H9 (cell line): ENCODE measurements at regions not wholly inside any gene's neighbourhood (a gene's known extent, or its start where the extent isn't known, plus 50 kb on each side); places are given as distances from the start of the nearest gene placed in this dataset.

Experiments used
- DNase-seq: peaks from one replicate; pipeline ENCODE4 v3.0.0-alpha.2; 2017
- H2AFZ ChIP-seq: one replicate; pipeline ENCODE4 v1.6.1; 2013; ENCODE audit warnings: mild to moderate bottlenecking, low read length, control low read depth, moderate library complexity
- H2AK5ac ChIP-seq: 2 replicates; pipeline ENCODE4 v1.6.1; 2013; ENCODE audit warnings: low read length, control low read depth, mixed read lengths; ENCODE audit not compliant: insufficient read length
- H2BK120ac ChIP-seq: one replicate; pipeline ENCODE4 v1.6.1; 2013; ENCODE audit warnings: low read depth, mild to moderate bottlenecking, low read length, control low read depth, inconsistent platforms; ENCODE audit not compliant: poor library complexity, severe bottlenecking
- H2BK12ac ChIP-seq: 2 replicates; pipeline ENCODE4 v1.6.1; 2013; ENCODE audit warnings: low read length, control low read depth, mixed read lengths, low read depth; ENCODE audit not compliant: insufficient read length
- H2BK15ac ChIP-seq: 2 replicates; pipeline ENCODE4 v1.6.1; 2013; ENCODE audit warnings: low read depth, low read length, control low read depth
- H2BK20ac ChIP-seq: one replicate; pipeline ENCODE4 v1.6.1; 2013; ENCODE audit warnings: low read depth, mild to moderate bottlenecking, low read length, control low read depth, inconsistent platforms; ENCODE audit not compliant: poor library complexity, severe bottlenecking
- H2BK5ac ChIP-seq: 2 replicates; pipeline ENCODE4 v1.6.1; 2013; ENCODE audit warnings: low read length, control low read depth, mixed read lengths; ENCODE audit not compliant: insufficient read length
- H3K14ac ChIP-seq: 2 replicates; pipeline ENCODE4 v1.6.1; 2013; ENCODE audit warnings: low read length, control low read depth; ENCODE audit not compliant: insufficient read depth
- H3K18ac ChIP-seq: 2 replicates; pipeline ENCODE4 v1.6.1; 2013; ENCODE audit warnings: low read depth, mild to moderate bottlenecking, mixed read lengths, low read length, control low read depth; ENCODE audit not compliant: insufficient read length
- H3K23ac ChIP-seq: 2 replicates; pipeline ENCODE4 v1.6.1; 2013; ENCODE audit warnings: low read length, control low read depth, mixed read lengths, low read depth; ENCODE audit not compliant: insufficient read length
- H3K23me2 ChIP-seq: 2 replicates; pipeline ENCODE4 v1.6.1; 2013; ENCODE audit warnings: low read depth, mild to moderate bottlenecking, mixed read lengths, low read length, control low read depth; ENCODE audit not compliant: insufficient read length, poor library complexity, severe bottlenecking
- H3K27ac ChIP-seq: 2 replicates; pipeline ENCODE4 v1.5.1; 2013; ENCODE audit warnings: low read length, control low read depth, mixed read lengths, low read depth; ENCODE audit not compliant: insufficient read length
- H3K27me3 ChIP-seq: 2 replicates; pipeline ENCODE4 v1.6.1; 2013; ENCODE audit warnings: low read length, control low read depth, inconsistent platforms; ENCODE audit not compliant: insufficient read depth
- H3K4ac ChIP-seq: 2 replicates; pipeline ENCODE4 v1.6.1; 2013; ENCODE audit warnings: low read depth, mild to moderate bottlenecking, control low read depth, inconsistent platforms, low read length, moderate library complexity
- H3K4me1 ChIP-seq: 2 replicates; pipeline ENCODE4 v1.6.1; 2013; ENCODE audit warnings: low read length, control low read depth, inconsistent platforms; ENCODE audit not compliant: insufficient read depth
- H3K4me2 ChIP-seq: 2 replicates; pipeline ENCODE4 v1.6.1; 2013; ENCODE audit warnings: low read length, control low read depth, mixed read lengths; ENCODE audit not compliant: insufficient read length, insufficient read depth
- H3K56ac ChIP-seq: 2 replicates; pipeline ENCODE4 v1.6.1; 2013; ENCODE audit warnings: low read depth, mild to moderate bottlenecking, mixed read lengths, low read length, control low read depth; ENCODE audit not compliant: insufficient read length
- H3K79me1 ChIP-seq: 2 replicates; pipeline ENCODE4 v1.6.1; 2013; ENCODE audit warnings: low read depth, mild to moderate bottlenecking, moderate library complexity, low read length, control low read depth, inconsistent platforms; ENCODE audit not compliant: insufficient read depth, poor library complexity, severe bottlenecking
- H3K79me2 ChIP-seq: 2 replicates; pipeline ENCODE4 v1.6.1; 2013; ENCODE audit warnings: low read length, control low read depth, inconsistent platforms; ENCODE audit not compliant: insufficient read depth
- H3K9ac ChIP-seq: 2 replicates; pipeline ENCODE4 v1.6.1; 2013; ENCODE audit warnings: low read length, control low read depth, mixed read lengths; ENCODE audit not compliant: insufficient read length; ENCODE audit errors: extremely low read depth
- H3K9me3 ChIP-seq: one replicate; pipeline ENCODE4 v1.6.1; 2013; ENCODE audit warnings: low read depth, low read length, inconsistent platforms; ENCODE audit not compliant: control insufficient read depth
- H3T11ph ChIP-seq: one replicate; pipeline ENCODE4 v1.6.1; 2013; ENCODE audit warnings: mild to moderate bottlenecking, low read length, control low read depth, inconsistent platforms
- H4K20me1 ChIP-seq: one replicate; pipeline ENCODE4 v1.6.1; 2013; ENCODE audit not compliant: control insufficient read depth, insufficient read length, insufficient read depth
- H4K5ac ChIP-seq: 2 replicates; pipeline ENCODE4 v1.6.1; 2013; ENCODE audit warnings: low read depth, mild to moderate bottlenecking, mixed read lengths, low read length, control low read depth; ENCODE audit not compliant: insufficient read length
- H4K8ac ChIP-seq: replicated peaks from 2 replicates; pipeline ENCODE4 v1.6.1; 2013; ENCODE audit warnings: low read length, control low read depth, mixed read lengths, low read depth; ENCODE audit not compliant: insufficient read length
- H4K91ac ChIP-seq: 2 replicates; pipeline ENCODE4 v1.6.1; 2013; ENCODE audit warnings: low read depth, mild to moderate bottlenecking, moderate library complexity, mixed read lengths, low read length, control low read depth; ENCODE audit not compliant: insufficient read length
- H3K27ac Mint-ChIP-seq, 3 experiments: 2 replicates in 2 of 3; 3 replicates in 1 of 3; pipeline ENCODE4 v1.8.0; 2020 to 2021; ENCODE audit warnings: mixed read lengths in 3 of 3, mild to moderate bottlenecking in 1 of 3, moderate library complexity in 1 of 3
- H3K27me3 Mint-ChIP-seq: 2 replicates; pipeline ENCODE4 v1.8.0; 2021; ENCODE audit warnings: low read depth, mild to moderate bottlenecking, moderate library complexity, mixed read lengths
- H3K36me3 Mint-ChIP-seq, 3 experiments: 2 replicates in 2 of 3; 3 replicates in 1 of 3; pipeline ENCODE4 v1.8.0; 2020 to 2021; ENCODE audit warnings: low read depth in 3 of 3, mixed read lengths in 3 of 3; ENCODE audit not compliant: insufficient read depth in 1 of 3
- H3K4me1 Mint-ChIP-seq, 2 experiments: 2 replicates each; pipeline ENCODE4 v1.8.0; 2020; ENCODE audit warnings: mixed read lengths in 2 of 2
- H3K4me3 Mint-ChIP-seq, 2 experiments: 2 replicates in 1 of 2; 3 replicates in 1 of 2; pipeline ENCODE4 v1.8.0; 2020 to 2021; ENCODE audit warnings: mild to moderate bottlenecking in 2 of 2, mixed read lengths in 2 of 2, moderate library complexity in 1 of 2
- H3K9me3 Mint-ChIP-seq, 2 experiments: 2 replicates in 1 of 2; 3 replicates in 1 of 2; pipeline ENCODE4 v1.8.0; 2020; ENCODE audit warnings: mild to moderate bottlenecking in 2 of 2, mixed read lengths in 2 of 2, moderate library complexity in 1 of 2
- CTCF ChIP-seq: fragments of 200-600 bp; sonication (generic); conservative IDR thresholded peaks from 3 replicates; pipeline ENCODE4 v1.8.0; 2021; ENCODE audit warnings: antibody characterized with exemption, mild to moderate bottlenecking
- WGBS: extraction: QIAGEN DNeasy Blood & Tissue Kit; methylation state at CpG from one replicate; pipeline ENCODE4 v1.1.7; 2013; ENCODE audit warnings: missing lambda C conversion rate, low lambda C conversion rate, mixed read lengths; ENCODE audit not compliant: insufficient read length; ENCODE audit errors: extremely low coverage; 5-methylcytosine and 5-hydroxymethylcytosine counted together

- Histone ChIP-seq H3K9me3 (no peaks in the 10 kb centered on the region), H2BK12ac (no peak overlapping the region), H3K79me1 (no peaks in the 10 kb centered on the region), H2AK5ac (no peak overlapping the region), H4K5ac (no peak overlapping the region), H2BK5ac (no peak overlapping the region), H4K91ac (no peak overlapping the region), H2BK20ac (no peak overlapping the region), H4K8ac (no peak overlapping the region), H3K4me2 (no peak overlapping the region), H3K9ac (no peak overlapping the region), H3K23ac (no peak overlapping the region), H3K4me1 (no peaks in the 10 kb centered on the region), H3K79me2 (no peaks in the 10 kb centered on the region), H2BK15ac (no peak overlapping the region), H3K18ac (no peak overlapping the region), H4K20me1 (no peaks in the 10 kb centered on the region), H3K23me2 (no peaks in the 10 kb centered on the region), H2AFZ (no peak overlapping the region), H3K14ac (no peak overlapping the region), H3T11ph (no peak overlapping the region), H3K27me3 (no peaks in the 10 kb centered on the region), H3K27ac (no peak overlapping the region), H3K4ac (no peak overlapping the region), H3K56ac (no peak overlapping the region), H2BK120ac (no peak overlapping the region)
- H3K27ac Mint-ChIP-seq, result no peak overlapping the region
- peaks cover 4 to 6% of the 10 kb centered on the region in 2 experiments for H3K4me1 Mint-ChIP-seq
- H3K36me3 Mint-ChIP-seq, result no peaks in the 10 kb centered on the region
- no CpG with 5 or more reads among the region's 10 CpGs for WGBS
- H3K27me3 Mint-ChIP-seq, result no peaks in the 10 kb centered on the region; the same call in 1 of the 2 replicates
- no peak for TF ChIP-seq CTCF
- no peak overlapping the region for H3K4me3 Mint-ChIP-seq
- H3K9me3 Mint-ChIP-seq, result no peaks in the 10 kb centered on the region
- no peak for DNase-seq
Observed at GRCh38 chr1:229893762-229894444, 173.1 kb upstream of the GALNT2 start.
